ENCODE measurements at regions not wholly inside any gene's neighbourhood (a gene's known extent, or its start where the extent isn't known, plus 50 kb on each side); places are given as distances from the start of the nearest gene placed in this dataset.
"Not testable (repeated sequence)": the region's sequence is repeated elsewhere in the genome, so short reads cannot be mapped to it uniquely, and the experiment has no call there.

- no peak for TF ChIP-seq CTCF (conservative IDR thresholded peaks at IDR 0.05; ENCODE audit: low read length)
- H3K4me3 ChIP-seq (ENCODE audit: low read length), result no peak overlapping the region
- no peak for DNase-seq (ENCODE audit: low read depth)
Observed at GRCh38 chr15:77895742-77896141, 181.8 kb downstream of the TBC1D2B start.

- DNase-seq (ENCODE audit: low read depth); H3K4me3 ChIP-seq (ENCODE audit: low read length): not testable (repeated sequence)
Observed at GRCh38 chr15:77895145-77895544, 182.4 kb downstream of the TBC1D2B start.

- H3K4me3 ChIP-seq (ENCODE audit: low read length); DNase-seq (ENCODE audit: low read depth): not testable (repeated sequence)
Observed at GRCh38 chr15:77893671-77894640, 183.6 kb downstream of the TBC1D2B start.

- H3K4me3 ChIP-seq (ENCODE audit: low read length); DNase-seq (ENCODE audit: low read depth): not testable (repeated sequence)
Observed at GRCh38 chr15:77893246-77893645, 184.3 kb downstream of the TBC1D2B start.

GRCh38 chr15:77892335-77892734 lies 185.2 kb downstream of the TBC1D2B start:
- no peak overlapping the region for H3K4me3 ChIP-seq (ENCODE audit: low read length)
- no peak for TF ChIP-seq CTCF (conservative IDR thresholded peaks at IDR 0.05; ENCODE audit: low read length)
- DNase-seq (ENCODE audit: low read depth), result no peak

GRCh38 chr15:77891862-77892261 lies 185.6 kb downstream of the TBC1D2B start:
- not testable (repeated sequence) for DNase-seq (ENCODE audit: low read depth); H3K4me3 ChIP-seq (ENCODE audit: low read length)

GRCh38 chr15:77890911-77891801 lies 186.4 kb downstream of the TBC1D2B start:
- DNase-seq (ENCODE audit: low read depth), result peak; percentile 36
- not testable (repeated sequence) for H3K4me3 ChIP-seq (ENCODE audit: low read length)

GRCh38 chr15:77889828-77890725 lies 187.4 kb downstream of the TBC1D2B start:
- DNase-seq (ENCODE audit: low read depth); H3K4me3 ChIP-seq (ENCODE audit: low read length): not testable (repeated sequence)

GRCh38 chr15:77889009-77889806 lies 188.3 kb downstream of the TBC1D2B start:
- no peak for TF ChIP-seq CTCF (conservative IDR thresholded peaks at IDR 0.05; ENCODE audit: low read length)
- no peak for DNase-seq (ENCODE audit: low read depth)
- no peak overlapping the region for H3K4me3 ChIP-seq (ENCODE audit: low read length)

GRCh38 chr15:77887563-77888429 lies 189.7 kb downstream of the TBC1D2B start:
- not testable (repeated sequence) for DNase-seq (ENCODE audit: low read depth); H3K4me3 ChIP-seq (ENCODE audit: low read length)
